NT2/D1 (cell line): ENCODE measurements at regions not wholly inside any gene's neighbourhood (a gene's known extent, or its start where the extent isn't known, plus 50 kb on each side); places are given as distances from the start of the nearest gene placed in this dataset.

Source experiments
- SUZ12 ChIP-seq: IDR thresholded peaks from 2 replicates; pipeline ENCODE4 v1.6.1; 2011; ENCODE audit not compliant: insufficient read length, insufficient read depth; ENCODE audit errors: extremely low read depth
- YY1 ChIP-seq: IDR thresholded peaks from 2 replicates; pipeline ENCODE4 v1.6.1; 2011; ENCODE audit not compliant: insufficient read length, insufficient read depth
- ZNF274 ChIP-seq: IDR thresholded peaks from 2 replicates; pipeline ENCODE4 v1.6.1; 2011; ENCODE audit warnings: mild to moderate bottlenecking, low read depth, low read length

DNA sequence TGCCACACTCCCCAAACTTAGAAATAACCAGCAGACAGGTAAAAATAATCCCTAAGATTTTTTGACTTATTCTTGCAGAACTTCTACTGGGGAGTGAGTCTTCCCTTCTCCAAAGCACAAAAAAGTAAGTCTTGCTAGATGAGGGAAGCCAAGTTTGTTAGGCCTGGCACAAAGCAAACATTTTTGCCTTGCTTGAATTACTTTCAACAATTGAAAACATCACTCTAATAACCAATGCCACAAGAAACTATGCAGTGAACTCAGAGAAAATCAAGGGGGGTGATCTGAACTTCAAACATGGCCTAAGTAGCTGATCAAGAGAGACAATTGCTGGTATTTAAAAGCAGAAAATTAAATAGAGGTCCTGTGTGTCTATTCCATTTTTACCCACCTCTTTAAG is 123.6 kb upstream of the SLC1A3 start:
- TF ChIP-seq YY1 (no peak), ZNF274 (no peak), SUZ12 (no peak)
